Body of pancreas (tissue), 4 donors: ENCODE measurements at regions not wholly inside any gene's neighbourhood (a gene's known extent, or its start where the extent isn't known, plus 50 kb on each side); places are given as distances from the start of the nearest gene placed in this dataset.

Source experiments
- POLR2A ChIP-seq, 3 donors: fragments of 450-650 bp; IDR thresholded peaks; one replicate each; pipeline ENCODE4 v1.6.1; 2016; ENCODE audit warnings: antibody characterized with exemption in 3 of 3, mild to moderate bottlenecking in 2 of 3
- TF ChIP-seq, protein P1 (sequence below), 7 experiments: fragments of 450-650 bp in 4 of 7; fragments of 200-600 bp in 3 of 7; sonication (generic) in 3 of 7; IDR thresholded peaks; one replicate each; pipeline ENCODE4 v1.5.1; 2016 to 2019; ENCODE audit warnings: antibody characterized with exemption in 7 of 7

- TF ChIP-seq, protein P1, sequence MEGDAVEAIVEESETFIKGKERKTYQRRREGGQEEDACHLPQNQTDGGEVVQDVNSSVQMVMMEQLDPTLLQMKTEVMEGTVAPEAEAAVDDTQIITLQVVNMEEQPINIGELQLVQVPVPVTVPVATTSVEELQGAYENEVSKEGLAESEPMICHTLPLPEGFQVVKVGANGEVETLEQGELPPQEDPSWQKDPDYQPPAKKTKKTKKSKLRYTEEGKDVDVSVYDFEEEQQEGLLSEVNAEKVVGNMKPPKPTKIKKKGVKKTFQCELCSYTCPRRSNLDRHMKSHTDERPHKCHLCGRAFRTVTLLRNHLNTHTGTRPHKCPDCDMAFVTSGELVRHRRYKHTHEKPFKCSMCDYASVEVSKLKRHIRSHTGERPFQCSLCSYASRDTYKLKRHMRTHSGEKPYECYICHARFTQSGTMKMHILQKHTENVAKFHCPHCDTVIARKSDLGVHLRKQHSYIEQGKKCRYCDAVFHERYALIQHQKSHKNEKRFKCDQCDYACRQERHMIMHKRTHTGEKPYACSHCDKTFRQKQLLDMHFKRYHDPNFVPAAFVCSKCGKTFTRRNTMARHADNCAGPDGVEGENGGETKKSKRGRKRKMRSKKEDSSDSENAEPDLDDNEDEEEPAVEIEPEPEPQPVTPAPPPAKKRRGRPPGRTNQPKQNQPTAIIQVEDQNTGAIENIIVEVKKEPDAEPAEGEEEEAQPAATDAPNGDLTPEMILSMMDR (IDR thresholded peaks at IDR 0.05), result no peak
- TF ChIP-seq POLR2A (IDR thresholded peaks at IDR 0.05), result no peak
These were observed 440.8 kb upstream of the KLHL29 start for GRCh38 chr2:22944143-22944542.
